GM12891 (cell line): ENCODE measurements at regions not wholly inside any gene's neighbourhood (a gene's known extent, or its start where the extent isn't known, plus 50 kb on each side); places are given as distances from the start of the nearest gene placed in this dataset.

ENCODE experiments used
- DNase-seq: peaks from one replicate; pipeline ENCODE4 v3.0.0; 2011; ENCODE audit warnings: low spot score; ENCODE audit not compliant: insufficient read length
- FAIRE-seq: peaks from 2 replicates; lab custom pipeline; 2011; peaks lifted over from hg19 to GRCh38; lab: Jason Lieb, UNC
- PAX5 ChIP-seq: IDR thresholded peaks from 2 replicates; pipeline ENCODE4 v1.6.1; 2011; ENCODE audit warnings: low read length, moderate library complexity, mild to moderate bottlenecking; ENCODE audit not compliant: insufficient read depth, severe bottlenecking
- POLR2A ChIP-seq: IDR thresholded peaks from 2 replicates; pipeline ENCODE4 v1.6.1; 2011; ENCODE audit warnings: low read depth, low read length, control low read depth
- POLR2AphosphoS5 ChIP-seq: IDR thresholded peaks from 2 replicates; pipeline ENCODE4 v1.6.1; 2011; ENCODE audit warnings: low read depth, low read length, control low read depth
- POU2F2 ChIP-seq: IDR thresholded peaks from 2 replicates; pipeline ENCODE4 v1.6.1; 2011; ENCODE audit warnings: low read depth, mild to moderate bottlenecking, control low read depth, low read length, moderate library complexity
- SPI1 ChIP-seq: IDR thresholded peaks from 2 replicates; pipeline ENCODE4 v1.6.1; 2011; ENCODE audit warnings: low read depth, low read length, control low read depth
- TAF1 ChIP-seq: IDR thresholded peaks from 2 replicates; pipeline ENCODE4 v1.6.1; 2011; ENCODE audit warnings: low read depth, low read length, control low read depth

GRCh38 chr7:86592185-86592584 is 51.5 kb upstream of the GRM3 start:
- FAIRE-seq (no peak), DNase-seq (no peak)
- TF ChIP-seq POU2F2 (no peak), POLR2AphosphoS5 (no peak), POLR2A (no peak), PAX5 (no peak), SPI1 (no peak), TAF1 (no peak)

DNA sequence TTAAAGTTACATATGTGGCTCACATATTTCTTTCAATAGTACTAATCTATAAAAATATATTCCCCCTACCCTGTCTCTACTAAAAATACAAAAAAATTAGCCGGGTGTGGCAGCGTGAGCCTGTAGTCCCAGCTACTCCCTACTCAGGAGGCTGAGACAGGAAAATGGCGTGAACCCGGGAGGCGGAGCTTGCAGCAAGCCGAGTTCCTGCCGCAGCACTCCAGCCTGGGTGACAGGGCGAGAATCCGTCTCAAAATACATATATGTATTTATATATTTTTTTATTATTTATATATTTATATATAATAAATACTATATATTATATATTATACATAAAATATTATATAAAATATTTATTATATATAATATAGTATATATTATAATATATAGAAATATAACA is 69.7 kb upstream of the GRM3 start:
- FAIRE-seq (no peak), DNase-seq (no peak)
- TF ChIP-seq PAX5, result no peak

- DNase-seq, result no peak
- TF ChIP-seq PAX5 (no peak), SPI1 (no peak), POLR2AphosphoS5 (no peak), POU2F2 (no peak), POLR2A (no peak), TAF1 (no peak)
- no peak for FAIRE-seq
Observed at GRCh38 chr7:86558680-86559501, 84.8 kb upstream of the GRM3 start.

- no peak for TF ChIP-seq SPI1
- DNase-seq (no peak), FAIRE-seq (no peak)
Observed at GRCh38 chr7:86534641-86535040, 109.1 kb upstream of the GRM3 start.

GRCh38 chr7:86504229-86504628 is 139.5 kb upstream of the GRM3 start:
- FAIRE-seq (no peak), DNase-seq (no peak)
- TF ChIP-seq SPI1 (no peak), POU2F2 (no peak), POLR2A (no peak)

- TF ChIP-seq POU2F2, result no peak
- TF ChIP-seq POLR2A, result no peak
- no peak for TF ChIP-seq SPI1
- no peak for TF ChIP-seq TAF1
- no peak for TF ChIP-seq POLR2AphosphoS5
- no peak for TF ChIP-seq PAX5
- no peak for DNase-seq
- no peak for FAIRE-seq
Observed at GRCh38 chr7:86499986-86500385, 143.7 kb upstream of the GRM3 start.

- TF ChIP-seq POU2F2, result no peak
- no peak for TF ChIP-seq POLR2AphosphoS5
- TF ChIP-seq TAF1, result no peak
- TF ChIP-seq SPI1, result no peak
- no peak for TF ChIP-seq POLR2A
- no peak for TF ChIP-seq PAX5
- FAIRE-seq, result no peak
Observed at GRCh38 chr7:86485827-86486226, 157.9 kb upstream of the GRM3 start.

GRCh38 chr7:86479144-86479543 is 164.6 kb upstream of the GRM3 start:
- TF ChIP-seq POLR2AphosphoS5, result no peak
- TF ChIP-seq SPI1, result no peak
- TF ChIP-seq POU2F2, result no peak
- TF ChIP-seq PAX5, result no peak
- no peak for TF ChIP-seq POLR2A
- no peak for TF ChIP-seq TAF1
- FAIRE-seq, result no peak
- DNase-seq, result no peak

More at GRCh38 chr7:86485827-86486226, 157.9 kb upstream of the GRM3 start:
- DNase-seq, result no peak

DNA sequence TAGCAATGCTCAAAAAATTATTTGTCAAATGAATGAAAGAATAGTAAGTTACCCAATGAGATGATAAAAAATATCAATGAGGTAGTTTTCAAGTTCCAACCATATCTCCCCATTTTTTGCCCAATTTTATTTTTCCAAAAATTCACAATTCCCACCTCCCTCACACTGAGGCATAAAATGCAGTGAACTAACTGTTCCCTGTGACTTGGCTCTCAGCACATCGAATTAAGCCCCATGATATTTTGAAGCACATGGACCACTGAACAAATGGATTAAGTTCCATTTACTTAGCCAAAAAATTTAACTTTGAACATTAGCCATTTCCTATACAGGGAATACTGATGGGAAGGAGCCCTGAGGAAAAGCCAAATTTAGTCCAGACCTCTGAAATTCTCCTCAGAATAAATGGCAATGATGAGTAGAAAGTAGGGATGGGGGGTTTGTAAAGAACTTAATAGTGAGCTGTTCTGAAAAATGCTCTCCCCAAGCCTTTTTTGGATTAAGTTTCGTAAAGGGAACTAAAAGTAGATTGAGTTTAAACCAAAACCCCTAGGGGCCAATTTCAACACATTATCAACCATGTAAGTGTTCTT is 166.3 kb upstream of the GRM3 start:
- TF ChIP-seq TAF1 (no peak), POU2F2 (no peak), POLR2AphosphoS5 (no peak), PAX5 (no peak), POLR2A (no peak)
- FAIRE-seq (no peak), DNase-seq (no peak)

DNA sequence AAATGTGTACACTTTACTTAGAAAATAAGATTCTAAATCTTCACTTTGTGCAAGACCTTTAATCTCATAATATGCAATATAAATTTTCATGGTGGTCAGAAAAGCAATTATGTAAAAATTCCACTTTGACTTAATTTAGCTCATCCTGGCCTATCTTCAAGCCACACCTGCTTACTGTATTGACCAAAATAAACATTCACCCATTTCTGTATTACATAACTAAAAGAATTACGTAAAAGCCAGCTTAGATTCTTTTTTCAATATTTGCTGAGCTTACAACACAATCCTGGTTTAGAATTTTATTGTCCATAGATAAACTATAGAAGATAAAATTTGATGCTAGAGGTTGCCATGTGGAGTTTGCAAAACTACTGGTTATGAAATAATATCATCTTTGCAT is 172.9 kb upstream of the GRM3 start:
- TF ChIP-seq POLR2AphosphoS5 (no peak), POLR2A (no peak), POU2F2 (no peak), TAF1 (no peak), SPI1 (no peak), PAX5 (no peak)
- DNase-seq (no peak), FAIRE-seq (no peak)
